GM12878 (cell line): ENCODE measurements at regions not wholly inside any gene's neighbourhood (a gene's known extent, or its start where the extent isn't known, plus 50 kb on each side); places are given as distances from the start of the nearest gene placed in this dataset.

ENCODE experiments used
- CHD2 ChIP-seq: IDR thresholded peaks from 2 replicates; pipeline ENCODE4 v1.6.1; 2011; ENCODE audit warnings: low read depth, low read length, improper control_type of control experiment, borderline replicate concordance
- NFYB ChIP-seq: IDR thresholded peaks from 2 replicates; pipeline ENCODE4 v1.6.1; 2011; ENCODE audit warnings: low read depth, mild to moderate bottlenecking, low read length, improper control_type of control experiment, moderate library complexity; ENCODE audit not compliant: insufficient read depth
- POLR2A ChIP-seq: IDR thresholded peaks from 2 replicates; pipeline ENCODE4 v1.6.1; 2011; ENCODE audit warnings: low read depth, mild to moderate bottlenecking, low read length
- TF ChIP-seq, protein P1 (sequence below), 3 experiments: IDR thresholded peaks in 2 of 3; conservative IDR thresholded peaks in 1 of 3; 2 replicates each; pipeline ENCODE4 v1.5.1; 2011; ENCODE audit warnings: low read depth in 3 of 3, low read length in 3 of 3, mild to moderate bottlenecking in 3 of 3, control low read depth in 2 of 3, moderate library complexity in 2 of 3, inconsistent platforms in 1 of 3, mixed read lengths in 1 of 3; ENCODE audit not compliant: control insufficient read depth in 2 of 3, insufficient read depth in 1 of 3; ENCODE audit errors: extremely low read depth in 1 of 3

DNA sequence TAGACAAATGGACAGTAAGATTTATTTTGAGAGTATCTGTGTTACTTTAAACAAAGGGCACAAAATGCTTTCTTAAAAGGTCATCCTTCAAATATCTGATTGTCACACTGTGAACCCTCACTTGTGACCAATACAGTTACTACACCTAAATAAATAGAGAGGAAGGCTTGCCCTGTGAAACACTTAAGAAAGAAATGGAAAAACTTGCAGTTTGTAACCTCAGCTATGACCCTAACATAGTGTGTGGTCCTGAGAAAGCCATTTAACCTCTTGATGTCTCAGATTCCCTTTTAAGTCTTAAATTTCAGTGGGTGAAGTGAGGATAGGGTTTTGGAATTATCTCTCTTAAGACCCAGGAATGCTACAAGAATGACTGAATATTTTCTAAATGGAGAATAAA lies 126.7 kb upstream of the SLC27A6 start:
- TF ChIP-seq CHD2 (no peak), POLR2A (no peak), NFYB (no peak)
- TF ChIP-seq, protein P1, sequence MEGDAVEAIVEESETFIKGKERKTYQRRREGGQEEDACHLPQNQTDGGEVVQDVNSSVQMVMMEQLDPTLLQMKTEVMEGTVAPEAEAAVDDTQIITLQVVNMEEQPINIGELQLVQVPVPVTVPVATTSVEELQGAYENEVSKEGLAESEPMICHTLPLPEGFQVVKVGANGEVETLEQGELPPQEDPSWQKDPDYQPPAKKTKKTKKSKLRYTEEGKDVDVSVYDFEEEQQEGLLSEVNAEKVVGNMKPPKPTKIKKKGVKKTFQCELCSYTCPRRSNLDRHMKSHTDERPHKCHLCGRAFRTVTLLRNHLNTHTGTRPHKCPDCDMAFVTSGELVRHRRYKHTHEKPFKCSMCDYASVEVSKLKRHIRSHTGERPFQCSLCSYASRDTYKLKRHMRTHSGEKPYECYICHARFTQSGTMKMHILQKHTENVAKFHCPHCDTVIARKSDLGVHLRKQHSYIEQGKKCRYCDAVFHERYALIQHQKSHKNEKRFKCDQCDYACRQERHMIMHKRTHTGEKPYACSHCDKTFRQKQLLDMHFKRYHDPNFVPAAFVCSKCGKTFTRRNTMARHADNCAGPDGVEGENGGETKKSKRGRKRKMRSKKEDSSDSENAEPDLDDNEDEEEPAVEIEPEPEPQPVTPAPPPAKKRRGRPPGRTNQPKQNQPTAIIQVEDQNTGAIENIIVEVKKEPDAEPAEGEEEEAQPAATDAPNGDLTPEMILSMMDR (IDR thresholded peaks at IDR 0.05 in 2 of 3, conservative IDR thresholded peaks at IDR 0.05 in 1 of 3; ENCODE audit: control insufficient read depth in 2 of 3, extremely low read depth in 1 of 3, insufficient read depth in 1 of 3, low read depth in 3 of 3, low read length in 3 of 3): no peak
